Thyroid gland (tissue), 4 donors: ENCODE measurements at regions not wholly inside any gene's neighbourhood (a gene's known extent, or its start where the extent isn't known, plus 50 kb on each side); places are given as distances from the start of the nearest gene placed in this dataset.

Experiments
- DNase-seq, 2 donors: peaks; one replicate each; pipeline ENCODE4 v3.0.0-alpha.2; 2019
- H3K27ac ChIP-seq, 3 donors: fragments of 200-600 bp; sonication (generic); 1 replicate in 2 of 3; 2 replicates in 1 of 3; pipeline ENCODE4 v1.5.1; 2016 to 2019; ENCODE audit warnings: mild to moderate bottlenecking in 1 of 3, moderate library complexity in 1 of 3
- H3K27me3 ChIP-seq: fragments of 200-600 bp; sonication (generic); one replicate; pipeline ENCODE4 v1.5.1; 2019
- H3K36me3 ChIP-seq, 2 donors: fragments of 200-600 bp; sonication (generic); one replicate each; pipeline ENCODE4 v1.5.1; 2016 to 2019
- H3K4me1 ChIP-seq, 2 donors: fragments of 200-600 bp; sonication (generic); one replicate each; pipeline ENCODE4 v1.5.1; 2017 to 2019
- H3K4me3 ChIP-seq, 3 donors: fragments of 200-600 bp; sonication (generic); replicated peaks in 1 of 3; 1 replicate in 2 of 3; 2 replicates in 1 of 3; pipeline ENCODE4 v1.5.1; 2016; ENCODE audit warnings: mild to moderate bottlenecking in 1 of 3
- H3K9me3 ChIP-seq: fragments of 200-600 bp; sonication (generic); one replicate; pipeline ENCODE4 v1.5.1; 2017
- CTCF ChIP-seq, 6 experiments: fragments of 200-600 bp in 3 of 6; fragments of 450-650 bp in 3 of 6; sonication (generic) in 3 of 6; IDR thresholded peaks; one replicate each; pipeline ENCODE4 v1.5.1; 2016 to 2019; ENCODE audit warnings: antibody characterized with exemption in 6 of 6, mild to moderate bottlenecking in 2 of 6, inconsistent platforms in 1 of 6, moderate library complexity in 1 of 6
- POLR2A ChIP-seq, 2 donors: fragments of 450-650 bp; IDR thresholded peaks; one replicate each; pipeline ENCODE4 v1.6.1; 2017; ENCODE audit warnings: antibody characterized with exemption in 2 of 2, mild to moderate bottlenecking in 2 of 2, moderate library complexity in 1 of 2
- WGBS, 2 donors: methylation state at CpG; one replicate each; pipeline ENCODE4 v1.1.5; 2017; 5-methylcytosine and 5-hydroxymethylcytosine counted together
- intact Hi-C: fragments of 100-400 bp; cut with DNase I; formaldehyde crosslinking; loops from one replicate; pipeline ENCODE4 v1.15.1; 2023

- H3K27me3 ChIP-seq: no peaks in the 10 kb centered on the region
- no peak overlapping the region for H3K27ac ChIP-seq
- no peaks in the 10 kb centered on the region for H3K4me1 ChIP-seq
- no peaks in the 10 kb centered on the region for H3K9me3 ChIP-seq
- no peaks in the 10 kb centered on the region for H3K36me3 ChIP-seq
- TF ChIP-seq CTCF (IDR thresholded peaks at IDR 0.05) (no peak), POLR2A (IDR thresholded peaks at IDR 0.05) (no peak)
- no peak for DNase-seq
- WGBS, 2 donors: 86 to 90% methylated on average over 4 of the region's 4 CpGs
- no peak overlapping the region for H3K4me3 ChIP-seq
- intact Hi-C loops: no loop called here
Observed at GRCh38 chr12:22740656-22741355, 115.8 kb downstream of the ETNK1 start.

DNA sequence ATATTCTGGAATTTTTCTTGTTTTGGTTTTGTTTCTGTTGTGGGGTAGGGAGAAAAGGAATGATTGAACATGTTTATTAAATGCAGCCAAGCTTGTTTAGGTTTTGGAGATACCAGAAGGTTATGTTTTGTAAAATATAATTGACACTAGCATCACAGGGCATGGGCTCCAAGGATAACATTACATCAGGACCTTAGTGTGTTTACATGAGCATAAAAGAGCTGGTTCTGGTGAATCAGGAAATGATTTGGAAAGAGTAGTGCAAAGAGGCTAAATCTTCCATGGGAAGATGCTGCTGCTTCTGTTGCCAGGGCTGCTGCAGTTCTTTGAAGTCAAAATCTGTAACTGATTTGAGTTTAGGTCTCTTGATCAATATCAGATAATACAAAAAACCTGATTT, 118.7 kb downstream of the ETNK1 start:
- Histone ChIP-seq H3K27me3 (no peaks in the 10 kb centered on the region), H3K4me3 (no peak overlapping the region), H3K27ac (no peak overlapping the region), H3K36me3 (no peaks in the 10 kb centered on the region), H3K9me3 (no peaks in the 10 kb centered on the region), H3K4me1 (no peaks in the 10 kb centered on the region)
- TF ChIP-seq CTCF (IDR thresholded peaks at IDR 0.05): no peak
- TF ChIP-seq POLR2A (IDR thresholded peaks at IDR 0.05): no peak
- intact Hi-C loops: no loop called here
- no peak for DNase-seq

- TF ChIP-seq POLR2A (IDR thresholded peaks at IDR 0.05) (no peak), CTCF (IDR thresholded peaks at IDR 0.05) (no peak)
- H3K4me3 ChIP-seq: no peak overlapping the region
- intact Hi-C loops: no loop called here
- WGBS, 2 donors: 48 to 49% methylated on average over 1 of the region's 1 CpG
- no peak for DNase-seq
- H3K36me3 ChIP-seq: no peaks in the 10 kb centered on the region
- no peaks in the 10 kb centered on the region for H3K4me1 ChIP-seq
- no peaks in the 10 kb centered on the region for H3K9me3 ChIP-seq
- H3K27ac ChIP-seq: no peak overlapping the region
- H3K27me3 ChIP-seq: no peaks in the 10 kb centered on the region
Observed at GRCh38 chr12:22744197-22744596, 119.2 kb downstream of the ETNK1 start.

DNA sequence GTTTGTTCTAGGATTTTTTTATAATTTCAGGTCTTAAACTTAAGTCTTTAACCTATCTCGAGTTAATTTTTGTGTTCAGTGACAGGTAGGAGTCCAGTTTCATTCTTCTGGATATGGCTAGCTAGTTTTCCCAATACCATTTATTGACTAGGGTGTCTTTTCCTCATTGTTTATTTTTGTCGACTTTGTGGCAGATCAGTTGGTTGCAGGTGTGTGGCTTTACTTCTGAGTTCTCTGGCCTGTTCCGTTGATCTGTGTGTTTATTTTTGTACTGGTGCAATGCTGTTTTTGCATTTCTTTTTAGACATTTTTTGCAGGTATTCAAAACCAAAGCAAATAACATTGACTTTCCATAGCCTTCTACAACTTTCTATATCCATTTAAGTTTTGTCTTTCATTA, 121.7 kb downstream of the ETNK1 start:
- H3K27ac ChIP-seq: no peak overlapping the region
- H3K27me3 ChIP-seq: no peaks in the 10 kb centered on the region
- no peaks in the 10 kb centered on the region for H3K9me3 ChIP-seq
- no peak overlapping the region for H3K4me3 ChIP-seq
- TF ChIP-seq POLR2A (IDR thresholded peaks at IDR 0.05): no peak
- no peak for DNase-seq
- no peaks in the 10 kb centered on the region for H3K4me1 ChIP-seq
- 69 to 72% methylated on average over 3 of the region's 3 CpGs for WGBS, 2 donors
- intact Hi-C loops: no loop called here
- H3K36me3 ChIP-seq: no peaks in the 10 kb centered on the region

DNA sequence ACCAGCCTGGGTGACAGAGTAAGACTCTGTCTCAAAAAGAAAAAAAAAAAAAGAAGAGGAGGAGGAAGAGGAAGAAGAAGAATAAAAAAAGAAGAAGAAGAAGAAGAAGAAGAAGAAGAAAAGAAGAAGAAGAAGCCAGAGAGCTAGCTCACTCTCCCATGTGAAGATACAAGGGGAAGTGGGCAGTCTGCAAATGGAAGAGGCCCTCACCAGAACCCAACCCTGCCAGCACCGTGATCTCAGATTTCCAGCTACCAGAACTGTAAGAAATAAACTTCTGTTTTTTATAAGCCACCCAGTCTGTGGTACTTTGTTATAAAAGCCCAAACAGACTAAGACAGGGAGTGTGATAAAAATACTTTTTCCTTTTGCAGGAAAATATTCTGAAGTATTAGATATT, 130.7 kb downstream of the ETNK1 start:
- no peak for TF ChIP-seq CTCF (IDR thresholded peaks at IDR 0.05)
- no peak for TF ChIP-seq POLR2A (IDR thresholded peaks at IDR 0.05)
- Histone ChIP-seq H3K4me3 (no peak overlapping the region), H3K4me1 (no peaks in the 10 kb centered on the region), H3K9me3 (no peaks in the 10 kb centered on the region), H3K27me3 (no peaks in the 10 kb centered on the region), H3K27ac (no peak overlapping the region), H3K36me3 (no peaks in the 10 kb centered on the region)
- intact Hi-C loops: no loop called here
- no peak for DNase-seq
- 72 to 89% methylated on average over 1 of the region's 1 CpG for WGBS, 2 donors
